ENCODE measurements at regions not wholly inside any gene's neighbourhood (a gene's known extent, or its start where the extent isn't known, plus 50 kb on each side); places are given as distances from the start of the nearest gene placed in this dataset.

DNA sequence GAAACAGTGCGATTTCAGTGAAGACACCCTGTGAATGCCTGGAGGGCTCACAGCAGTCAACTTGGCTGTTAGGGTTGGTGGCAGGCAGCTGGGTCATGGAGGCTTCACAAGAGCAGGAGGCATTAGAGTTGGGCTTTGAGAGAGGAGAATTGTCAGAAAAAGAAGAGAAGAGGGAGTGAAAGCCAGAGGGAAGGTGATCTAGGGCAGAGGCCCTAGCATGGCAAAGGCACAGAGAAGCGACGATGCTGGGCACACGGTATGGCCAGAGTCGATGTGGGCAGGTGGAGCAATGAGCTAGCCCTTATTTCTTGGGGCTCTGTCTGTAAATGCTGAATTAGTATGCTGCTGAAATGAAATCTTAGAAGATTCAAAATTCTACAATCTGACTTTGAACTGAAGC lies 52.6 kb upstream of the OLFM4 start:
- DNase-seq = no peak

DNA sequence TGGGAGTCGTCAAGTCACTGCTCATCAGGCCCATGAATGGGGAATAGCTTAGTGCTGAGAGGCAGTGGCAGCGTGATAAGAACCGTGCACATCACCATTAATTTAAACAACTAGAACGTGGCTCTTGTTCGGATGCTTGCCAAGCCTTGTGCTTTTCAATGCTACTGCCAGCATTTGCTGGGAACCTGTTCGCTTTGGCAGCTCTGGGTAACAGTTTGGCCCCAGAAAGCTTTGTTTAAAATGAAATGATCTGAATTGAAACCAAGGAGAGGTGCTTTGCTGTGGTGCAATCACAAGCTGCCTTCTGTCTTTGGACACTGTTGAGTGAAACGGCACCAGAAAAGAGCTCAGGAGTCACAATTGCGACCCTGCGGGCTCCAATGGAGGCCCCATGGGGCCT lies 53.5 kb upstream of the OLFM4 start:
- no peak for DNase-seq

DNA sequence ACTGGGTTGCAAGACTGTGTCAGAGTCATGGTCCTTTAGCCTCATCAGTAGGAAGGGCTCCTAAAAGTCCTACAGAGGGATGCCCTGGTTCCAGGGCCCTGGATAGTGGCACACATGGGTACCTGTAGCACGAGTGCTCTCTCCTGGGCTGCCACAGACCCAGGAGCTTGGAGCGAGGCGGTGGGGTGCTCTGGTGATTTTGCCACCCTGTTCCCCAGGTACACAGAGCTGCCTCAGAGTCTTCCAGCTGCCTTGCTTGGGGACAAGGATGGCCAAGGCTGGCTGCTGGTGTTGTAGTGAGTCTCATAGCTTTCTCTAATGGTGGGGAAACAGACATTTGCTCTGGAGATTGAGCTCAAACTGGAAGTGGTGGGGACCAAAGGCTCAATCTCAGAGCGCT lies 53.9 kb upstream of the OLFM4 start:
- DNase-seq = no peak

DNA sequence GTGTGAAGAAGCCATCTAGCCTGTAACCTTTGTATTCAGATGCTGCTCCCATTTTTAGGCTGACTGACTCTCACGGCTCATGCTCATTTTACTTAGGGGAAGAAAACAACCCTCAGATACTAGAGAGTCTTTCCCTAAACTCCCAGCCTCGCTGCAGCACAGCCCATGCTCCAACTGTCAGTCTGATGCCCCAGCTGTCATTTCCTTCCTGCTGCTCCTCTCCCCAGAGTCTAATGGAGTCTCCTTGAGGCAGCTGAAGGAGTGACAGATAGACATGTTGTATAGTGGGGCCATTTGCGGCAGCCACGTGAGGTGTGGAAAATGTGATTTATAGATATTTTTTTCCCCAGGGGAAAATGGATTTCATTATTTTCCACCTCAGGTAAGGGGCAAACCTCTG lies 59.2 kb upstream of the OLFM4 start:
- no peak for DNase-seq

DNA sequence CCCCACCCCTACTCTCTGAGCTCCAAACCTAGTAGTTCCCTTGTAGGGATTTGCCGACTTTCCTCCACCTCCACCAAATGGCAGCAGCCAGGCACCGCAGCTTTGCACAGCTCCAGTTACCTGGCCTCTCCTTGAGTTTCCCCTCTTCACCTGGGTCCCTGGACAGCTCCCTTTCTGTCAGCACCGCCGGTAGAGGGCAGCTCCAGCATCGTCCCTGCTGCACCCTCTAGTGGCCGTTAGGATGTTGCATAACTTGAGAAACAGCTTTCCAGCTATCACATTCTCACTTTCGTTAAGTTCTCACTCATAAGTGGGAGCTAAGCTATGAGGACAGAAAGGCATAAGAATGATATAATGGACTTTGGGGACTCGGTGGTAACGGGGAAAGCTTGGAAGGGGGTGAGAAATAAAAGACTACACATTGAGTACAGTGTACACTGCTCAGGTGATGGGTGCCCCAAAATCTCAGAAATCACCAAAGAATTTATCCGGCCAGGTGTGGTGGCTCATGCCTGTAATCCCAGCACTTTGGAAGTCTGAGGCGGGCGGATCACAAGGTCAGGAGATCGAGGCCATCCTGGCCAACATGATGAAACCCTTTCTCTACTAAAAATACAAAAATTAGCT lies 60.4 kb upstream of the OLFM4 start:
- DNase-seq = peak; percentile 16

DNA sequence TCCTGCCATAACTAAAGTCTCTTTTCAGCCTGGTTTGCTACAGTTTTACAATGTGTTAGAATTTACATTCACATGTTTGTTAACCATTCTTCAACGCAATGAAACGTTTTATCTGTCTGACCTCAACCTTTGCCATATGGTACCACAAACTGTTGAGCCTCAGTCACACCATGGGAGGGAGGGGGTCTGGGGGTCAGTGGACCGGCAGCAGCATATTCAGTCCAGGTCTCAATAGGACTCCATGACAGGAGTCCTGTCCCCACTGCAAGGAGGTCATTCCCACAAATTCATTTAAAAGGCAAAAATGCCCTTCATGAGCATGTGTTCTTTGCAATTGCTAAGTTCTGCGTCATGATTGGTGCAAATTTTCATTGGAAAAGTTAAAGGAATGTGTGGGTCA lies 66.6 kb upstream of the OLFM4 start:
- DNase-seq = no peak

DNA sequence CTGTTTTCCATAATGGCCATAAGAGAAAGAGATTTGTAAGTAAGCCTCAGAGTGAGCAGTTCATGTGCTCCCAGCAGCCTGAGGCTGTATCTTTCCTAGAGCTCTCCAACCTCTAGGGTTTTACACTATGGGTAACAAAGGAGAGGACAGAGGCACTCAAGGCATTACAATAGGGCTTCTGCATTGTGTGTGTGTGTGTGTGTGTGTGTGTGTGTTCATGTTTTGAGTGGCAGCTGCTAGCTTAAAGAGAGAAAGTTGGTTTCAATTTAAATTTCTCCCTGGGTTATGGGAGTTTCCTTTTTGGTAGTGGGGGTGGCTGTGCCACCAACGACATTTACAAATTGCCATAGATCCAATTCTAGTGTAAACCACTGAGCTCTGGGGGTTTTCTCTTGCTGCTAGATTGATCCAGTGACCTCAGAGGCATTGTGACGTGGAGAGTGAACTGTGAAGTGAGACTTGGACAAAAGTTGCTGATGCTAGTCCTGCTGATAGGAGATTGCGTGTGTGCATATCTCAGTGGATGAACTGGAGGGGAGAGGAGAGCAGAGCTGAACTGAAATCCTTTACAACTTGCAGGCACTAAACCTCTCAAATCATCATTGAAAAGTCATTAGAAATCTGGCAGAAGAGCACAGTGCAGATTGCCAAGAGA lies 67.2 kb upstream of the OLFM4 start:
- no peak for DNase-seq

DNA sequence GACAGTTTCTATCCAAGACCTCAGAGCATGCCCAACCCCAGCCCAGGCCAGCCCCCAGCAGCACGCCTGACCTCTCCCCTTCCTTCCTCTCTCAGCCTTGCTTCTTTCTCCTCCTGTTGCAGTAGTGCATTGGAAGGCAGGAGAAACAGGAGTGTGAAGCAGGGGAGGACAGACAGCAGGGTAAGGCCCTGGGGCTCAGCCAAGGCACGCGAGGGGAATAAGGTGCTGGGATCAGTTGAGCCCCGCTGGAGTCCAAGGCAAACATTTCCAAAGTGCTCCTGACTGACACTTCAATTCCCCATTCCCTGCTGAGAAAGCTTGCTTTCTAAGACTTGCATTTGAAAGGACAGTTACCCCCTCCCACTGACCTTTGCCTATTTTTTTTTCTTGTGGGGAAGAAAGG lies 73.1 kb upstream of the OLFM4 start:
- DNase-seq = no peak

DNA sequence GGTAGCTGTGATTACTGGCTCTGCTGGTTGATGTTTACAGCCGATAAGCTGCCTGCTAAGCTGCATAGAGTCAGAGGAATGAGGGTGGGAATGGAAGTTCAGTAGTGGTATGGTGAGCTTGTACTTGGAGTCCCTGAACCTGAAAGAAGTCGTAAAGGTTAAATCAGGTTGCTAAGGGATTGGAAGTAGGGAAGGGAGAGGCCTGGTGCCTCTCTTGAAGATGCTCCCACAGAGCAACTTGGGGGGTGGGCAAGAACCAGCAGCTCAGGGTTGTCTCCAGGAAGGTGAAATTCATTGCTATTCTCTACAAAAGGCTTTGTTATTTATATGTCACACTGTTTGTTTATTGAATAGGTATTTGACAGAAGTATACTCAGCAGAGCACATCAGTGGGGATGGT lies 73.8 kb upstream of the OLFM4 start:
- no peak for DNase-seq

DNA sequence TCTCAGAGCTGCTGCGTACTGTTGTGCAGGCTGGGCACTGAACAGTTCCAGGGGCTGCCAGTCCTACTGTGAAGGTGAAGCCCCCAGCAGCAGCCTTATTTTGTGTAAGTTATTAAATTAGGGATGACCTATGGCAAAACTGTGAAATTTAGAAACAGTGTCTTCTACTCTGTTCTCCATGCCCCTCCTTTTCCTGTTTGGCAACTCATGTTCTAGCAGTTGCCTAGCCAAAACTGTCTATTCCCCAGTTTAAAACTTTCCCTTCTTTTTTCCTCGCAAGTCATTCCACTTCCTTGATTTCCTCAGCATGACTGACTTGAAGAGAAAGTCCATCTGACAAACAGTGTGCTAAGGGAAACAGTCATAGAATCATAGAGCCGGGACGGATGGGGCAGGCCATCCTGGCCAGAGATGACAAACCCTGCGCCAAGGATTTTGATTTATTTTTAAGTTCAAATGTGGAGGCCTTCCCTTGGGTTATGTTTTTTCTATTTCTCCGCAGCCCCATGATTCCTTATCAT lies 78.1 kb upstream of the OLFM4 start:
- no peak for DNase-seq

DNA sequence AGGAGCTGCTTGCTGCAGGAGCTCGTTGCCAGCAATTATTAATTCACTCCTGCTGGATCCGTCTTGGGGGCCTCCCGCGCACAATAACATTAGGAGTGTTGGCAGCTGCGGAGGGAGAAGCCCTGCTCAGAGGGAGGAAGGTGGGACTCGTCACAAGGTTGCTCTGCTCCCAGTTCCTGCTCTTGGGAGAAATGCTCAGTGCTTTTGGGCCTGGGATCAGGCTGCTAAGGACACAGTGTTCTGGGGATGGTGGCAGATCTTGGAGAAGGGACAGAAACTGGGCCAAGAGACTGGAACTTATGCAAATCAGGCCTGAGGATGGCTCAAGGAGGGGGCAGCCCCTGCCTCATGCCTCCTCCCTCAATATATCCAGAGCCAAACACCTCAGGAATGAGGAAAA lies 78.9 kb upstream of the OLFM4 start:
- DNase-seq = no peak

DNA sequence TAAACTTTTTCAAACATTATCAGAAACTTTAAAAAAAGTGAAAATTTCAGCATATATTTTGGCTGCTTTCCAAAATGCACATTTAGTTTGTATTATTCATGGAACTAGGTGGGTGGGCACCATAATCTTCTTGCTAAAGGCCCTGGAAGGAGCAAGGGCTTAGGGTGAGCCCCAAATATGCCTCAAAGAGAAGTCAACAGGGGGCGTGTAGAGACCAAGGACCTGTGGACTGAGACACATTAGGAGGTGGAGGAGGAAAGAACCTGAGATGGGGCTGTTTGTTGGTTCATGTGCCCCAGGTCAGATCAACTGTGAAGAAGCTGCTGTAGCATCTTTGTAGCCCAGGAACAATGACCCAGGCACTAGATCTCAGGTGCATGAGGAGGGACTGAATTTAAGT lies 79.6 kb upstream of the OLFM4 start:
- DNase-seq = no peak

DNA sequence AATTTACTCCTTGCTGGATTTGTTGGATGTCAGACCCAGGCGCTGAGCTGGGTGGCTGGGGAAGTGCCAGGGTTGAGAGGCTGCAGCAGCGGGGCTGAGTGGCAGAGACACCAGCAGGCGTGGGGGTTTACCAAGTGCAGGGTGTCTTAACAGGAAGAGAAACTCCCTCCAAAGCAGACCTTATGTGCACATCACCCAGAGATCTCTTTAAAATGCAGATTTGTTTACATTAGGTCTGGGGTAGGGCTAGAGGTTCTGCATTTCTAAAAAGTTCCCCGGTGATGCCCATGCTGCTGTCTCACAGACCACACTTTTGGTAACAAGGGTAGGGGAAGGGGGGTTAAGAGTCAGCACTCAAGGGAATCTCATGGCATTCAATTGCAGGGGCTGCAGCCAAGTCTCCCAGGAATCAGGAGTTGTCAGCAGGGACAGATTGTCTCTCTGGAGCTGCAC lies 80.7 kb upstream of the OLFM4 start:
- no peak for DNase-seq

DNA sequence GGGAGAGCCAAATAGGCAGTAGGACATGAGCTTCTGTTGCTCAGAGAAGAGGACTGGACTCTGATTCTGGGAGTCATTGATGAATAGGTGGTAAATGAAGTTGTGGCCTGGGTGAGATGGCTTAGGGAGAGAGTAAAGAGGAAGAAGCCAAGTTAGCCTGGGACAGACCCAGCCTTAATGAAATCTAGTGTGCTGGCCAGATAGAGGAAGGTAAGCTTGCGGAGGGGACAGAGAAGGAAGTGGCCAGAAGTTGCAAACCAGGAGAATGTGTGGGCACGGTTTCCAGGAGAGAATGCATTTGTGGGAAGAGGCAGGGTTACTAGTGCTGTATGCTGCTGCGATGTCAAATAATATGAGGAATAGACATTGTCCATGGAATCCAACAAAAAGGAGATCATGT lies 83.3 kb upstream of the OLFM4 start:
- DNase-seq = no peak

DNA sequence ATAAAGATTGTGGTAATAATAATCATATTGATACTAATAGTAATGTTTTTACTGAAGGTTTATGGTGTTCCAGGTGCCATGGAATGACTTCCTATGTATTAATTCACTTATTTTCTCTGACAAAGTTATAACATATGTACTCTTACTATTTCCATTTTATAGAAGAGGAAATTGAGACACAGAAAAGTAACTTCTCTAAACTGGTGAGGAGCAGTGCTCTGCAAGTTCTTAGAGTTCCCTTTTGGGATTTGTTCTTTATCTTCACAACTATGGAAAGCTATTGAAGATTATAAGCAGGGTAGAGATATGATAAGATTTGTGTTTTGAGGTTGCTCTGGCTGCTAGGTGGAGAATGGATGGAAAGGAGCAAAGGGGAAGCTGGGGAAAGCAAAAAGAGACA lies 83.9 kb upstream of the OLFM4 start:
- no peak for DNase-seq

DNA sequence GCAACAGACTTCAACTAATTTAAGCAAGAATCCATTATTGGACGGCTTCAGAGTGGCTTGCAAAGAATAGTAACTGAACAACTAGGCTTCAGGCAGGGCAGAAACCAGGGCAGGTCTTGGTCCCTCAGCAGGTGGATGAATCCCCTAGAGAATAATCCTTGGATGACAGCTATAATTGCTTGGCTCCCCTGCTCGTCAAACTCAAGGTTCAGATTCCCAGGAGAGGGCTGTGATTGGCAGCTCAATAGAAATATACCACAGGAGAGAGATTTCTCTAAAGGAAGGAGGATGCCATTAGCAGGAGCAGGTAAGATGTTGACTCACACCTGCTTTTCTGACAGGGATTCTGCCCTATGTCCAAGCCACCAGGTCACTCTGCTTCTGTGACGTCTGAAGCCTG lies 89.6 kb upstream of the PCDH8 start:
- DNase-seq = no peak

DNA sequence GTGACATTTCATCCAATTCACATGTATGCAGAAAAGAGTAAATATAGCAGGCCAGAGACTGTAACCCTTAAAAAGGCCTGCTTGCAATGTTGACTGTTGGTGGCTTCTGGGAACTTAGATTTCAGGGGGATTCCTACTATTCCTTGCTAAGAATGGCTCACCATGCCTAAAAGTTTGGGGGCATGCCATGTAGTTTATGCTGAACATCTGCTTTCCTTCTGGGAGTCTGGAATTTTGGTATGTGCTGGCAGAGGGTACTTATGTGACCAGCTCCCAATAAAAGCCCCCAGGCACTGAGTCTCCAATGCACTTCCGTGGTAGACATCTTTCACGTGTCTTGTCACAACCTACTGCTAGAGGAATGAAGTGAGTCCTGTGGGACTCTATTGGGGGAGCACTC lies 88.4 kb upstream of the PCDH8 start:
- no peak for DNase-seq

DNA sequence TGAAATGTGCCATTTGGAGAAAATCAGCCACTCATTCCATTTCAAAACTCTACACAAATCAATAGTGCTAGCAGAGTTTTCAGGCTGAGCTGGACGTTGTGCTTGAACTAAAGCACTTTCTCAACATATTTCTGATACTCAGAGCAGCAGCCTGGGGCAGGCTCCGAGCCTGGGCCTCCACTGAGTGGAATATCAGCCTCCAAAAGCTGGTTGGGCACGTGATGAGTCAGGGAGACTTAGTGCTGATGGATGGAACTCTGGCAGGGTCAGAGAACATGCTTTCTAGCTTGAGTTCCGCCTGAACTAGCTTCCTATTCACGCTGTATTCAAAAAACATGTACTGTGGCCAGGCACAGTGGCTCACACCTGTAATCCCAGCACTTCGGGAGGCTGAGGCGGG lies 85.8 kb upstream of the PCDH8 start:
- no peak for DNase-seq

DNA sequence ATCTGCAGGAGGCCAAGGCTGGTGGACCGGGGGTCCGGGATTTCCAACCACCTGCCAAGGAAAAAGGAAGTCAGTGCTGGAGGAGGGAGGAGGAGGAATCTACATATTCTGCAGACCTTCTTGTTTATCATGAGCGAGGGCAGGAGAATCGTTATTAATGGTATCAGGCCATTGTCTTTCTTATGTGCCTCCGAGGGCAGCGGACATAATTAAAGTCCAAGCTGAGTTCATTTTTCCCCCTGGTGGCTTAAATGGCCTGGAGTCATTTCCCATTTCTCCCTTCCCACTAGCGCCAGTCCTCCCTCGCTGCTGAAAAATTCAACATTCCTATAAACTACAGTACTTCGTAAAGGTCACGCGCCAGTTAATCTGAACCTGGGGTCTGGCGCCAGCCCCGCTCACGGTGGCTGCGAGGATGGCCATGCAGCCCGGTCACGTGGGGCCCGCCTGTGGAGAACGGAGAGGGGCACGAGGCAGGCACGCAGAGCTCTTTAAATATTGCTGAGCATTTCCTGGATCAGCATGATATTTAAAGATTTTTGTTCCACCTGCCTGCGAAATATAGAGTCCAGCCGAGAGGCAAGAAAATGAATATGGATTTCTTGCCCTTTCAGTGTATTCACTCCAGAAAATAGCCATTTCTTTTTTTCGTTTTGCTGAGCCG lies 85.2 kb upstream of the PCDH8 start:
- DNase-seq = no peak

DNA sequence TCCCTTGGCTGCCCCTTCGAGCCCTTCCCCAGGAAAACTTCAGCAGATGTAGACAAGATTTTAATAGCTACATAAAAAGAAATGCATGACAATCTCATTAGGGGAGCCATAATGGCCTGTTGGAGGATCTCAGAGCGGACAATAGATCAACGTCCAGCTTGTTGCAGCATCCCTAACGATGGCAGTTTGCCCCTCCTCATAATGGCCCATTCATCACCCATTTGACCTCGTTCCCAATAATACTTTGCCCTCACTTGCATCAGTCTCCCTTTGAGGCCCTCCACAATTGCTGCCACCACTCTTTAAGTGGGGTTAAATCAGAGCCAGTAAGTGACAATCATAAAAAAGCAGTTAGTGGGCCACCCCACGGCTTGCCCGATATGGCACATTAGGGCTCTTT lies 84.7 kb upstream of the PCDH8 start:
- no peak for DNase-seq

DNA sequence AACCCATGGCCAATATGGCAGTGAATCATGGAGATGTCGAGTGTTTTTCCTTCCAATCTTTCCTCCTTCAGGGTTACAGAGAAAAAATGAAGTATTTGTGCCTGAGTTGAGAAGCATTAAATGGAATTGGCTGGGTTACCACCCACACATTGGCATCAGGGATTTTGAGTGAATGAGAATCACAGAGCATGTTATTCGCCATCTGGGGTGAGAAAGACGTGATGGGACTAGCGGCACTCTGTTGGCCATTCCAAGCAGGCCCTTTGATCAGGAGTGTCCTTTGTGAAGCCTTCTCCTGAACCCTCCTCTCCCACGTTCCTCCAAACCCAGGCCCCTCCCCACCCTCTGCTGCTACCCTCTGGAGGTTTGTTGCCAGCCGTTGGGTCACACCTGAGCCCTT lies 84.2 kb upstream of the PCDH8 start:
- DNase-seq = no peak

DNA sequence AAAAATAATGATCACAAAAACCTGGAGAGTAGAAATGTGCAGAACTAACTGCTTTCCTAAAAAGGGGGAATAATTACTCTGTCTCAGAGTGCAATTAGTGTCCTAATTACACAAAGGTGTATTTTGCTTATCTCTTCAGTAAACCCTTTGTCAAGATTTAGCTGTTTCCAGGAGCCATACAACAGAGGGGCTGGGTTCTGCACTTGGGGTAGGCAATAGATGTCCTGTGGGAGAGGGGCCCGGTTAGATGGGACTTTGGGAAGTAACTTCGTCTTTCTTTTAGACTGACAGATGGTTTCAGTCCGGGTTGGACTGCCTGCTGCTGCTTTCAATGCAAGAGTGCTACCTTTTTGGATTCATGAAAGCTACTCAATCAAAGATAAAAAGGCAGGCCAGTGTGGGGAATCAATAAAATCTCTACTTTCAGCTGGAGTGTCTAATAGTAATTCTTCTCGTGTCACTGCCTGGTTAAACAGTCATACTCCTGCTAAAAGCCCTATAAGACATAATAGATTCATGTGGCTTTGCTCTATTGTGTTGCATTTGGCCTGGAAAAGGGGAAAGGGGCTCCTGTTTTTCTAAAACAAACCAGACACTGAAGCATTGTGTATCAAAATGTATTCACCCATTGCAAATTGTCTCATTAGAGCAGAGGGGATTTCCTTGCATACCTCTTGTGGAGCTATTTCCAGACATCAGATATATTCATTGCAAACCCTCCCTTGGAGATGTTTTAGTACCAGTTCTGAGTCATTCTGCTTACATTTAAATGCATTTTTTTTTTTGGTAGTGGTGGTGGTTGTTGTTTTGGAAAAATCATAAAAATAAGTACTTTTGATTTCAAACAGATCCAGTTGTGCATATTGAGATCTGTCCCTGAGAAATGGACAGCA lies 83.3 kb upstream of the PCDH8 start:
- DNase-seq = no peak

DNA sequence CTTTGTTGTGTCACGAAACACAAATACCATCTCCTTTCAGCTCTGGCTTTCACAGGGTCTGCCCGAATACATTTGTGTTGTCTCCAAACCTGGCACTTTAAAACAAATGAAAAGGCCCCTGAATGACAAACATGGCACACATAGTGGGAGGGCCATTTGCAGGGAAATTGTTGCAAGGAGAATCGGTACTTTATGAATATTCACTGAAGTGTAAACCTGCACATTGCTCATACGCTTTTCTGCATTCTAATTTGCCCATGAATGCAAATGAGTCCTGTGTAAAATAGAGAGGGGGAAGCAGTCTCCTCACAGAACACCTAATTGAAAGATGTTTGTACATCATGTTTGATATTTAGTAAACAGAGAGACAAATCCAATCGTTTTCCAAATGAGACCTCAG lies 82.7 kb upstream of the PCDH8 start:
- DNase-seq = no peak
